Putamen (tissue), 1 donor: ENCODE measurements at regions not wholly inside any gene's neighbourhood (a gene's known extent, or its start where the extent isn't known, plus 50 kb on each side); places are given as distances from the start of the nearest gene placed in this dataset.
"Not testable (repeated sequence)": the region's sequence is repeated elsewhere in the genome, so short reads cannot be mapped to it uniquely, and the experiment has no call there.

Source experiments
- DNase-seq: peaks from one replicate; pipeline ENCODE4 v3.0.0-alpha.2; 2016; ENCODE audit warnings: low spot score

GRCh38 chr5:21336478-21336877, 1348.5 kb upstream of the CDH18 start:
- DNase-seq = not testable (repeated sequence)

GRCh38 chr5:21315376-21315775, 1327.4 kb upstream of the CDH18 start:
- not testable (repeated sequence) for DNase-seq

- DNase-seq = not testable (repeated sequence)
Measured at GRCh38 chr5:21301205-21301604, 1313.2 kb upstream of the CDH18 start.

- not testable (repeated sequence) for DNase-seq
Measured at GRCh38 chr5:21274361-21274760, 1286.4 kb upstream of the CDH18 start.

- no peak for DNase-seq
Measured at GRCh38 chr5:21263361-21263760, 1275.4 kb upstream of the CDH18 start.

GRCh38 chr5:21254161-21254560, 1266.2 kb upstream of the CDH18 start:
- DNase-seq = no peak

GRCh38 chr5:21244982-21245381, 1257.0 kb upstream of the CDH18 start:
- no peak for DNase-seq

GRCh38 chr5:21238786-21239185, 1250.8 kb upstream of the CDH18 start:
- DNase-seq = no peak

GRCh38 chr5:21237461-21237860, 1249.5 kb upstream of the CDH18 start:
- DNase-seq = no peak

GRCh38 chr5:21236971-21237427, 1249.0 kb upstream of the CDH18 start:
- peak; percentile 20 for DNase-seq

GRCh38 chr5:21236104-21236503, 1248.1 kb upstream of the CDH18 start:
- DNase-seq = no peak

GRCh38 chr5:21225223-21226064, 1237.4 kb upstream of the CDH18 start:
- DNase-seq = no peak

- DNase-seq = no peak
Measured at GRCh38 chr5:21221616-21222015, 1233.6 kb upstream of the CDH18 start.

- no peak for DNase-seq
Measured at GRCh38 chr5:21219966-21220365, 1232.0 kb upstream of the CDH18 start.

GRCh38 chr5:21219251-21219650, 1231.3 kb upstream of the CDH18 start:
- DNase-seq = no peak

GRCh38 chr5:21212026-21212425, 1224.0 kb upstream of the CDH18 start:
- no peak for DNase-seq

- no peak for DNase-seq
Measured at GRCh38 chr5:21209409-21209808, 1221.4 kb upstream of the CDH18 start.

- DNase-seq = no peak
Measured at GRCh38 chr5:21199087-21199486, 1211.1 kb upstream of the CDH18 start.

- no peak for DNase-seq
Measured at GRCh38 chr5:21195145-21195544, 1207.1 kb upstream of the CDH18 start.

GRCh38 chr5:21185536-21185935, 1197.5 kb upstream of the CDH18 start:
- DNase-seq = no peak

GRCh38 chr5:21184581-21184980, 1196.6 kb upstream of the CDH18 start:
- DNase-seq = no peak

- no peak for DNase-seq
Measured at GRCh38 chr5:21181609-21182125, 1193.7 kb upstream of the CDH18 start.

GRCh38 chr5:21173526-21173925, 1185.5 kb upstream of the CDH18 start:
- no peak for DNase-seq

GRCh38 chr5:21173036-21173435, 1185.0 kb upstream of the CDH18 start:
- no peak for DNase-seq
